ENCODE measurements at regions not wholly inside any gene's neighbourhood (a gene's known extent, or its start where the extent isn't known, plus 50 kb on each side); places are given as distances from the start of the nearest gene placed in this dataset.

DNA sequence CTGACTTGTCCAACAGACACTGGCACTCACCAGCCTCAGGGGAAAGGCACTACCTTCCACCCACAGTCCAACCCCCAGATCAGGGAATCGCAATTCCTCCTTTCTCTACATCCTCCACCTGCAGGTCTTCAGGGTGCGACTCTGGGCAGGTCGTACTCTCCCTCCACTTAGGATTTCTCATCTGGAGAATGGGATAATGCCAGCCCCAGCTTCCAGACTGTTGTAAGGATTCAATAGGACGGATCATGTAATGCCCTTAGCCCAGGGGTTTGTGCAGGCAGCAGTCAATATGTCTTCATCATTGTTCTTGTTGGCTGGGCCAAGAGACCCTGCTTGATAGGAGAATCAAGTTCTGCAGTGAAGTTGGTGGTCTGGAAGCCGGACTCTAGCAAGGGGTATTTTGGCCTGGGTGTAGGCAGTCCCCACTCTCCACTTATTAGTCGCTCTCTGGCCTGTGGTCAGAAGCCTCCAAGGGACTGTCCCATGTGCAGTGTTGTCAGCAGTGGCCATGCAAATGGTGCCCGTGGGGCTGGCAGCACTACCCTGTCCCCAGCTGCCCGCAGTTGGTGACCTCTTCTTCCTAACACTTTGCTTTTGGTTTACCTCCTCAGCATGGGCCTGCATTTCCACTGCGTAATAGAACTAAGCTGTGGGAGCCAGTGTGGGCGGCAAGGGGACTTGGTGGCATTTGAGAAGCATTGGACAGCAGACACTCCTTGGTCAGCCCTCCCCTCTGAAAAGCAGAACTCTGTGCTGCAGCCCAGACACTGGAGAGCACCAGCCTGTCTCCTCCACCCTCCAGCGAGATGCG, 172.4 kb upstream of the HS6ST1 start:
- no peak for DNase-seq (ENCODE audit: low spot score)

DNA sequence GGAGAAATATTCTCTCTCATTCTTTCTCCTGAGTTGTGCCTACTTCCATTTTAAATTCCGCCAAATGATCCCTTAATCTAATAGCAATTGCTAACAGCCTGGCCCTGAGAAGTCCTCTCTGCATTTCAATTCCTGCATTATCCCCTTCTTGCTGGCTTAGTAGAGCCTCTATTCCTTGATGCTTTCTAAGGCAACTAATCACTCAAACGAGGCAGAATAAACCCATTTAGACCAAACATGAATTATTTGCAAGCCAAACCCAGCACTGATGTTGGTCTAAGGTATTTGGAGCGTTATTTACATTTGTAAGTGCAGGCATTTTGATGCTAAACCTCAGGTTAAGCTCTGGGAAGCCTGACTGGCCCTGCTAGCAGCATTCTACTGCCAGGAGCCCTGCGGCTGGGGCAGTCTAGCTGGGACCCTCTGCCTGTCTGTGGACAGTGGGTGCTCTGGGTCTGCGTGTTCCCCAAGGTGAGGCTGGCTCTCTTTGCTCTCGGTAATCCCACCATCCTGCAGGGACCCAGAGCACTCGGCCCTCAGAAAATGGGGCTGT, 173.1 kb upstream of the HS6ST1 start:
- DNase-seq (ENCODE audit: low spot score) = no peak

DNA sequence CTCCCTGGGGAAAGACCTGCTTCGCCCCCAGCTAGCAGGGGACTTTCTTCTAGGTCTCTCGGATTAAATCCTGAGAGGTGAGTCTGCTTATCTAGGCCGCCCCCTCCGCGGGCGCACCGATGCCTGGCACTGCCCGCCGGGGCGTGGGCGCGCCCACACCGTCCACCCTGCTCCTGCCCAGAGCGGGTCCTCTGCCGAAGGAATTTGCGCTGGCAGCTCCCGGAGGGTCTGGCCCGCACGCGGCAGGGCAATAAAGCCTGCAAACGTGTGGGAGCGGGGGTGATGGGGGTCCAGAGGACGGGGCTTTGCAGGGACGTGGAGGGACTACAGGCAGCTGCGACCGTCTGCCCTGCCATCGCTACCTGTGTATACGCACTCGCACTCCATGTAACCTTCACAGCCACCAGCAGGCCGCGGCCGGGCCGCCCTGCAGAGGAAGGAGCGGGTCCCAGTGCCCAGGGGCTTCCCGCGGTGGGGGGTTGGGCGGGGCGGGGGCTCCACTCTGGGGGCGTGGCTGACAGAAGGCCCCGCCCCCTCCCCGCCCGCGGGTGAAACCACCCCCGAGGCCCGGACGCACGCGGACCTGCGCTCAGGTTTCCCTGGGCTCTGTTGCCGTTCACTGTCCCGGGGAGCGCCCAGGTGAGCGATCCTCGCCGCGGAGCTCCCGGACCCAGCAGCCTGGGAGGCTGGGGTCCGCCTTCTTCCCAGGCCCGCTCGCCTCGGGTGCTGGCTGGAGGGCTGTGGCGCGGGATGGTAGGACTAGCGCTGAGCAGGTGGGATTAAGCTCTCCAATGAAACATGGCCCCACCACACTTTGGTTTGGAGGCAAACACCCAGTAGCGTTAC, 174.5 kb upstream of the HS6ST1 start:
- DNase-seq (ENCODE audit: low spot score) = no peak

DNA sequence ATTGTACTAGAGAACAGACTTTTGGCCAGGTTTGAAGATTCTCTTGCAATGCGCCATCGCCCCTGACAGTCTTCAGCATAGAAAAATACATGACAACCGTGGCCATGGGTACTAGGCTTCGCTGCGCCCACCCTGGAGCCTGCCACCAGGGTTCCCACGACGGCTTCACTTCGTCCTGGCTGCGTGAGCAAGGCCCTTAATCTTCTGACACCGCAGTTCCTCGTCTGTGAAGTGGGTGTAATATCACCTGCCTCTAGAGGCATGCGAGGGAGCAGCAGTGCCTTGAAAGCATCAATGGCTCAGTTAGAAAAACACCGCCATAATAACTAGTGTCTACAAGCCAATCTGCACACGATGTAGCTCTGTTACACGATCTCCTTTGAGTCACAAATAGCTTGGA, 175.2 kb upstream of the HS6ST1 start:
- DNase-seq (ENCODE audit: low spot score) = no peak

DNA sequence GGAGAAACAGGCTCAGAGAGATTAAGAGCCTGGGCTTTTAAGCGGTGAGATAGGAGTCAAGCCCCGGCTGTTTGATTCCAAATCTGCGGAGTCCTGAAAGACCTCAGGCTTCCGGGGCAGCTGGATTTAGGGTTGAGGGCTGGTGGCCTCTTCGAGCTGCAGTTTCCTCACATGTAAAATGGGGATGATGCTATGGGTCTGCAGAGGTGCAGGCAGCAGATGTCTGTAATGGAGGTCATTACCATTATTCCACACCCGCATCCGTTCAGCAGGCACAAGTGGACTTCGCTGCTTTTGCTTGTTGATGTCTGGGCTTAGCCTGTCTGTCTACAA, 175.6 kb upstream of the HS6ST1 start:
- DNase-seq (ENCODE audit: low spot score) = no peak

DNA sequence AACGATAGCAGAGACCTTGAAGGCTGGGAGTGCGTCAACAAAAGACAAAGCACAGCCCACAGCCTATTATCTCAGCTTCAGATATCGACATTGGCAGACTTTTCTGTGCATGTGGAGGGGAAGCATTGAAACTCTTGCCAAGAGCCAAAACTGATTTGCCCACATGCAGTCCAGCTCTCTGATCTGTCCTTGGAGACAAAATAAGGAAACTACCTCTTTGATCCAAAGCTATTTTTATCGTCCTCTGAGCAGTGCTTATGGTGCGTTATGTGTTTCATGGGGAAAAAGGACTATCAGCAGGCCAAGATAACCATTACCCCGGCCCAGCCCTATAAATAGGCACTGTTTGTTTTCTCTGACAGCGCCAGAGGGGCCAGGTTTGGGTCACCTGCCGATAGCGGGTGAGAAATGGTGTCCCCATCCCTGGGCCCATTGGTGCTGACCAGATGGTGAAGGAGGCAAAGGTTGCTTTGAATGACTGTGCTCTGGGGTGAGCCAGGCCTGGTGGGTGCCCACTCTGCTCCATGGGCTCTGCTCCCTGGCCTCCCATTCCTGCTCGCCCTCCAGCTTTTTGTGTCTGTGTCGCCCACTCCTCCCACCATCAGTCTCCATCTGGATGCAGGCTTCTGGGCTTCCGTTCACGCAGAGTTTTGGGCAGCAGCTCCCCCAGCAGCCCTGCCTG, 176.1 kb upstream of the HS6ST1 start:
- DNase-seq (ENCODE audit: low spot score) = no peak

DNA sequence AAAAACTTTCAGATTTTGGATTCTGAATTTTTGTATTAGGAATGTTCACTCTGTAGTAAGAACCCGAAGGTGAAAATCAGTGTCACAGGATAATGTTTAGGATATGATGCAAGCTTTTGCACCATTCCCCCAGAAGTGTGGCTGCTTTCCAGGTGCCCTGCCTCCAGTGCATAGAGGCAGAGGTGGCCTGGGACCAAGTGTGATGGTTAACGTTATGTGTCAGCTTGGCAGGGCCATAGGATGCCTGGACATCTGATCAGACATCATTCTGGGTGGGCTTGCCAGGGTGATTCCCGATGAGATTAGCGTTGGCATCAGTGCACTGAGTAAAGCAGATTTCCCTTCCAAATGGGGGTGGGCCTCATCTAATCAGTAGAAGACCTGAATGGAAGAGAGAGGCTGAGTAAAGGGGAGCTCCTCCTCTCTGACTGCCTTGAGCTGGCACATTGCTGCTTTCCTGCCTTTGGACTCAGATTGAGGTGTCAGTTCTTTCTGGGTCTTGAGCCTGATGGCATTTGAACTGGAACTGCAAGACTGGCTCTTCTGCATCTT, 177.4 kb upstream of the HS6ST1 start:
- no peak for DNase-seq (ENCODE audit: low spot score)

DNA sequence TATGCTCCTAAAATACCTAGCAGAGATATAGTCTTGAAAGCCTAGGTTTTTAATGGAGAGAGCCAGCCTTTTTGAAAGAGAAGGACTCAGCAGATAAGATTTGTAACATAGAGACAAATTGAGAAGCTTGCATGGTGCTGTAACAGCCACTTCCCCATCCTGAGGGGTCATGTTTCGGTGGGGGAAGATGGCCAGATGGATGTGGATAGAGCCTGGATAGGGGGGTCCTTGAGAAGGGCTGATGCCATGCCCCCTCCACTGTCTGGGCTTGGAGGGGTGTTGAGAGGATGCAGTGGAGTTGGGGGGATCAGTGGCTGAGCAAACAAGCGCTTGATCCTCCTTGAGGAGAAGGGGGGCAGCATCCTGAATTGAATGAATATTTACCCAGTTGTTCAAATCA, 178.0 kb upstream of the HS6ST1 start:
- no peak for DNase-seq (ENCODE audit: low spot score)

DNA sequence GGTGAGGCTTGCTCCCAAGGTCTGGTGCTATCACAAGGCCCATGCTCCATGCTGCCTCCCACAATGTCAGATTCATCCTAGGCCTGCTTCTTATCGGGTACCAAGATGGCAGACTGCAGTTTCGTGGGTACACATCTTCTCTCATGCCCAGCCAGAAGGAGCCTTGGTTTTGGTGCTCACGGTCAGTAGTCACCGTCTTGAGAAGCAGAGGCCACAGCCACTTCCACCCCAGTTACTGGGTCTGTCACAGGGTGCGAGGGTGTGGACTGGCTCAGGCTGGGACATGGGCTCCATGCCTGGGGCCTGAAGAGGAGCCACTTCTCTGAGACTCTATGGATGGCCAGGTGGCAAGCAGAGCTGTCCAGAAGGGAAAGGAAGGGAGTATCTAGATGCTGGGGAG, 178.8 kb upstream of the HS6ST1 start:
- no peak for DNase-seq (ENCODE audit: low spot score)

DNA sequence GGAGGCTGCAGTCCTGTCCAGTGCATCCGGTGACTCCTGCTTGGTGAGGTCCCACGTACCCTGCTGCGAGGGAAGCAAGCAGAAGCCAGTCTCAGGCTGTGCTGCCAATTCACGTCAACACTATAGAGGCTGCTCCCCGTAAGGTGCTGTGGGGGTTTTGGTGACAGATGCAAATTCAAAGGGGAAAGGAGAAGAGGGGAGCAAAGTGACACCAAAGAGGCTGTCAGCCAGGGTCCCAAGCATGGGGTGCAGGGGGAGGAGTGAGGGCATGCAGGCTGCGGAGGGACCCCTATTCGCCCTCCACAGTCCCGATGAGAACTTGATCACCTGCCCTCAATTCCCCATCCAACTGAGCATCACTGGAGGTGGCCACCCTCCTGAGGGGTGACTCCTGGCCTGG, 179.4 kb upstream of the HS6ST1 start:
- DNase-seq (ENCODE audit: low spot score) = no peak

DNA sequence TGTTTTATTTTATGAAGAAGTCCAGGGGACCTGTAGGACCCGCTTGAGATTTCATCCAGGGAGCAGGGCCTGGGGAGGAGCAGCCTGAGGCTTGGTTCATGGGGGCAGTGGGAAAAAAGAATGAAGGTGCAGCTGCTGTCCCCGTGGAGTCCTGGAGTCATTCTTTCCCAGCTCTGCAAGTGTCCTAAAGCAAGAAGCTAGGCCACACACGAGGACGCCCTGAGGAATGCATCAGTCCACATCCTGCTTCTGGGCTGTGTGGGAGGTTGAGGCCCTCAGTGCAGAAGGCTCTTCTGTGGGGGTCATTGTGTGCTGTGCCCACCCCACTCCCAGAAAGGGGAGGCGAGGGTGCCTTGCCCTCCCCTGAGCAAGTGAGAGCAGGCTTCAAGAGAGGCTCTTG, 179.9 kb upstream of the HS6ST1 start:
- no peak for DNase-seq (ENCODE audit: low spot score)

DNA sequence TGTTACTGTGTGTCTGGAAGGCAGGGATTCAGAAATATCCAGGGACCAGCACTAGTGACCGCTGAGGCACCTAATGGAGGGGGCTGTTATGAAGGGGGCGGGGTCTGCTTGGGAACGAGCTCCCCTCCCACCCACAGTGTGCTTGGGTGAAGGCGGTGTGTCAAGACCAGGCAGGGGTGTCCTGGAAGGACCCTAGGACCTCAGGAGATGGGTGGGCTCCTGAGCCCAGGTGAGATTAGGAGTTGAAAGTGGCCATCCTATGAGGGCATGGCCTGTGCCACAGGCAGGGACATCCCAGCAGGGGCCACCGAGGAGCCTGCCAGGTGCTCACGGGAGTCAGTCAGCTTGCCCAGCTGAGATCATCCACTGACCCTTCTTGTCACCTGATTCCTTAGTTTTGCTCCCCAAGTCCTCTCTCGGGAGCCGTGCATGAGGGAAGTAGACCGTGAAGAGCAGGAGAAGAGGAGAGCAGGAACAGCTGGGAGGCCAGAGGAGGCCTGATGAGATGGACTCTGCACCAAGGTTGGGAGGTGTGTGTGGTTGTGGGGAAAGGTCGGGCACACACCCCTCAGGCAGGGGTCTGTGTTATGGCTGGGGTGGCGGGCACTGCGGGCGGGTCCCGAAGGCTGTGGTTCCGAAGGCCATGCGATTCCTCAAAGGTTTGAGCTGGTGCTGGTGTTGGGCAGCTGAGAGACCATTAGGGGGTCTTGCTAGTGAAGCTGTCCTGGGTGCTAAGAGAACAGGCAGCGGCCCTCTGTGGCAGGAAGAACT, 180.9 kb upstream of the HS6ST1 start:
- DNase-seq (ENCODE audit: low spot score) = no peak

DNA sequence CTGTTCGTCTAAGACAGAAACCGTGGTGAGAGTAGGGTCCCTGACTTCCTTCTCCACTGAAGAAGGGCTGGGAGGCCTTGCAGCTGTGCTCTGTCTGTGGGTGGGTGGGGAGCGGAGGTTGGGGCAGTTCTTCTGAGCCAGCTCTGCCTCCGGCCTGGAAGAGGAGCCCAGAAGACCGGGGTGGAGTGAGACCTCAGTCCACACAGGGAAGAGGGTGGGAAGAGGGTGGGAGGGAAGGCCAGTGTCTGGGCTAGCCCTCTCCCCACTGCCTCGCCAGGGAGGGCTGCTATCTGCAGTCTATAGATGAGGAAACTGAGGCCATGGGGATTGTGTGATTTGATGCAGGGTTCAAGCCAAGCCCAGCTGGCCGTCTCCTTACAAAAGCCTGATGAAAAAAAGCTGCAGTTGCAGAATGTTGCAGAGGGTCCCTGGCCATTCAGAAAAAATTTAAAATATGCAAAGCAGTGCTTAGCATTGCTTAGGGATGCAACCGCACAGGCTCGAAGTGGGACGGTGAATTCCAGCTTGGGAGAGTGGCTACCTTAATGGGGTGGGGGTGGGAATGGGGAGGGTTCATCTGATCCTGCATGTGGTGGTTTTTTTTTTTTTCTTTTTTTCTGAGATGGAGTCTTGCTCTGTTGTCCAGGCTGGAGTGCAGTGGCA, 181.6 kb upstream of the HS6ST1 start:
- no peak for DNase-seq (ENCODE audit: low spot score)

DNA sequence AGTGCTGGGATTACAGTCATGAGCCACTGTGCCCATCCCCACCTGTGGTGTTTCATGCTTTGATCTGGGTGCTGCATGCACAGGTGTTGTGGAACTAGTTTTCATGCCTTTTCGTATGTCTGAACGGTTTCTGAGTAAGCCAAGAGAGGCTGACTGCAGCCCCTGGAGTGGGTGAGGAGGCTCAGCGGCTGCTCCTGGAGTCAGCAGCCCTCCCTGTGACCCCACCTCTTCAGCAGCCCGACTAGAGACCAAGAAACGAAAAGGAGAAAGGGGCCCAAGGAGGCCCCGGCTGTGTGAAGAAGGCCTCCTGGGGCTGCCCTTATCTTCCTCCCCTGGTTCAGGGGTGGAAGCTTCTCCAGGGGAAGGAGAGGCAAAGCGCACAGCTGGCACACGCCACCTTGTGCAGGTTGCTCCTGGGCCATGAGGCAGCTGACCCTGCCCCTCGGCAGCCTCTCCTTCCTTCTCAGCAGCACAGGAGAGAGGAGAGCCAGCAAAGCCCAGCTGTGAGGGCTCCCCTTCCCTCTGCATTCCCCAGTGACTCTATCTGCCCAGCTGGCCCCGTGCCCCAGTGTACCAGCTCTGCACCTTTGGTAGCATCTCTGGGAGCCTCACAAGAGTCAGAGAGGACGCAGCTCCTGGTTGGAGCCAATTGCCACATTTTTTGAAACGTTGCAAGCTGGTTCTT, 182.5 kb upstream of the HS6ST1 start:
- no peak for DNase-seq (ENCODE audit: low spot score)

DNA sequence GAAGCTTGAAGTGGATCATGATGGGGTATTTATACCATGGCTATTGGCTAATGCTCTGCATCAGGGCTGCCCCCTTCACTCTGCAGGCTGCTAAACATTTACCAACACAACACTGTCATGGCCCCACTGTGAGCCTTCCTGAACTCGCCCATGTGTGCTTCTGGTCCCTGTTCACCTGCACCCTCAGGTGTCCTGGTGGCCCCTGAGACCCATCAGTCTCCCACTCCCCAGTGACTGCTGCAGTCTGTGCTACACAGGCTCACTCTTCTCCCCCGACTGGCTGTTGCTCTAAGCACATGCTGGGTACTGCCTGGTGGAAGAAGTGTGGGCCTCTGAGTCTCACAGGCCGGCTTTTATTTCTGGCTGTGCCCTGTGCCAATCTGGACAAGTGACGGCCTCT, 183.0 kb upstream of the HS6ST1 start:
- DNase-seq (ENCODE audit: low spot score) = no peak

DNA sequence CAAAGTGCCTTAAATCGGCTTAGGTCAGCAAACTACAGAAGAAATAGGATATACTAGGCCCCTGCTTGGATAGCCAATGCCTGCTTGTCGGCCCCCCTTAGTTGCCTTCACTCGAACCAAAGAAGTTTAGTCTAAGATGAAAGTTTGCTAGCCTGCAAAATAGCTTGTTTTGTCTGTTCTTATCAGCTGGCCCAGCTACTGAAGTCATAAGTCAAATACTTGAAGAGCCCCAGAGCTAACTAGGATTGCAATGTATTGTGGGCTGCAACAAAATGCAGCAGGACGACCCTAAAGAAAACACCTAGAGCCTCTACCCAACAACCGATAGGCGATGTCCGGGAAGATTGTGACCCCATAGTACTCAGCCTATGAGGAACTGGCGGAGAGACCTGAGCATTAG, 183.5 kb upstream of the HS6ST1 start:
- no peak for DNase-seq (ENCODE audit: low spot score)

DNA sequence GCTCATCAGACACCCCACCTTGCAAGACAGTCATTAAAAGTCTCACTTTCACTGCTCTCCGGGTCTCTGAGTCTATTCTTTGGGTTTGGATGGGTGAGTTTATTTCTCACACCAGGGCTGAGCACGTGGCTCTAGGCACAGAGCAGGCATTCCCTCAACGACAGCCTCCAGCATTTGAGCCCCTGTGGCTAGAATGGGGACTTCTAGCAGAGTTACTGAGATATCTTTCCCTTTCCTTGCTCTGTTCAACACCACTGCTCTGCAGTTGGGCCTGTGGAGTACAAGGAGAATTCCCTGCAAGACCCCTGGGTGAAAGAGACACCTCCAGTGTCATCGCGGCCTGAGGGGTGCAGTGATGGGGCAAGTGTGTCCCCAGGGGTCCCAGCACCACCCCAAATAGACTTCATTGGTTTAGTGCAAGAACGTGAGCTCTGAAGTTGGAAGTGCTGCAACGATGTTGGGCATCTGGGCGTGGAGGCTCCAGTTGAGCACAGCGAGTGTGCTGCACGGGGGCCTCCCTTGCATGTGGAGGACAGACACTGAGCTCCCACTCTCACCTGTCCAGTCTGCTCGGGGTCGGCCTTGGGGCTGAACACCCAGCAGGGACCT, 184.1 kb upstream of the HS6ST1 start:
- DNase-seq (ENCODE audit: low spot score) = no peak

DNA sequence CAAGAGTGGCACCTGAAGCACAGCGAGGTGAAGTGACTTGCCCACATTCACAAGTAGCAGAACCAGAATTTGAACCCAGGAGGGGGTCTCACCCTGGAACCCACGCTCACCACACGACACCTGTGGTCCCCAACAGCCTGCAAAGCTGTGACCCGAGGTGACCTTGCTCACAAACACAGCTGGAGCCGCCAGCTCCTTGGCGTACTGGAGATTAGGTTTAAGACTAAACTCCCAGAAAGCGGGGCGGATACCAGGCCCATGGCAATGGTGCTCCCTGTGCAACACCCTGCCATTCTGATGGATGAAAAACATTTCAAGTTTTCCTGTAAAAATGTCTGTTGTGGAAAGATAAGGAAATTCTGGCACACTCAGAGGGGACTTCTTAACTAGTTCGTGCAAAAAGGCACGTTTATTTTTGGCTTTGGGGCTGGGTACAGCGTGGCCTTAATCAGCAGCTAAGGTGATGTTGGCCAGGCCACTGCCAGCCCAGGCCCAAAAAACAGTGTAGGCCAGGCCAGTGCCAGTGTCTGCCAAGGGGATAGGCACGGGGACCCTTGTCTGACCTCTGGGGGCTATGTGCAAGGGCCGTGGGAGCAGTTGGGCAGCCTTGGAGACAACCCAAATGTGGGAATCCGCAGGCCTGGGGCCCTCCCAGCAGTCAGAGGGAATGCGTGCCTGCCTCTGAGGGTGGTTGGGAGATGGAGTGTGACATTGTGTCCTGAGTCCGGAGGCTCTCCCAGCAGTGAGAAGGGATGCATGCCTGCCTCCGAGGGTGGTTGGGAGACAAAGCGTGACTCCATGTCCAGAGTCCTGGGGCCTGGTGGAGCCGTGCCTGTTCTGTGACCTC, 185.0 kb upstream of the HS6ST1 start:
- no peak for DNase-seq (ENCODE audit: low spot score)
